Hepatocyte (in vitro differentiated cells): ENCODE measurements at regions not wholly inside any gene's neighbourhood (a gene's known extent, or its start where the extent isn't known, plus 50 kb on each side); places are given as distances from the start of the nearest gene placed in this dataset.

Experiments
- DNase-seq: peaks from one replicate; pipeline ENCODE4 v3.0.0-alpha.2; 2016; ENCODE audit warnings: low spot score
- H2AFZ ChIP-seq: fragments of 200-600 bp; sonication (generic); 2 replicates; pipeline ENCODE4 v1.6.0; 2016; ENCODE audit warnings: antibody characterized with exemption, mild to moderate bottlenecking
- H3K27ac ChIP-seq: fragments of 200-600 bp; sonication (generic); 2 replicates; pipeline ENCODE4 v1.5.1; 2016; ENCODE audit warnings: mild to moderate bottlenecking
- H3K27me3 ChIP-seq: fragments of 200-600 bp; sonication (generic); 2 replicates; pipeline ENCODE4 v1.6.1; 2016
- H3K36me3 ChIP-seq: fragments of 200-600 bp; sonication (generic); replicated peaks from 2 replicates; pipeline ENCODE4 v1.5.1; 2016; ENCODE audit warnings: low read depth; ENCODE audit not compliant: insufficient read depth
- H3K4me1 ChIP-seq: fragments of 200-600 bp; sonication (generic); 2 replicates; pipeline ENCODE4 v1.5.1; 2016; ENCODE audit warnings: mild to moderate bottlenecking, moderate library complexity; ENCODE audit not compliant: insufficient read depth
- H3K4me2 ChIP-seq: fragments of 200-600 bp; sonication (generic); 2 replicates; pipeline ENCODE4 v1.6.0; 2016
- H3K4me3 ChIP-seq: fragments of 200-600 bp; sonication (generic); 2 replicates; pipeline ENCODE4 v1.5.1; 2016; ENCODE audit warnings: mild to moderate bottlenecking
- H3K79me2 ChIP-seq: fragments of 200-600 bp; sonication (generic); 2 replicates; pipeline ENCODE4 v1.6.0; 2017; ENCODE audit warnings: mild to moderate bottlenecking
- H3K9me2 ChIP-seq: fragments of 200-600 bp; sonication (generic); replicated peaks from 2 replicates; pipeline ENCODE4 v1.6.0; 2017; ENCODE audit warnings: mild to moderate bottlenecking; ENCODE audit not compliant: insufficient read depth
- H3K9me3 ChIP-seq: fragments of 200-600 bp; sonication (generic); 2 replicates; pipeline ENCODE4 v1.5.1; 2016; ENCODE audit warnings: low read depth, mild to moderate bottlenecking
- H4K20me1 ChIP-seq: fragments of 200-600 bp; sonication (generic); 2 replicates; pipeline ENCODE4 v1.6.0; 2016; ENCODE audit warnings: mild to moderate bottlenecking; ENCODE audit not compliant: insufficient read depth, poor library complexity, severe bottlenecking
- EZH2 ChIP-seq: fragments of 200-600 bp; sonication (generic); IDR thresholded peaks from 2 replicates; pipeline ENCODE4 v1.6.1; 2016; ENCODE audit warnings: antibody characterized with exemption, mild to moderate bottlenecking, borderline replicate concordance
- EZH2phosphoT487 ChIP-seq: fragments of 200-600 bp; sonication (generic); IDR thresholded peaks from one replicate; pipeline ENCODE4 v1.6.1; 2018; ENCODE audit warnings: antibody characterized with exemption, mild to moderate bottlenecking, low read depth, moderate library complexity; ENCODE audit not compliant: unreplicated experiment, severe bottlenecking
- WGBS: methylation state at CpG from one replicate; pipeline ENCODE4 v1.1.6; 2016; ENCODE audit warnings: low lambda C conversion rate; ENCODE audit errors: missing lambda C conversion rate; 5-methylcytosine and 5-hydroxymethylcytosine counted together
- TF ChIP-seq, protein P1 (sequence below): fragments of 200-600 bp; sonication (generic); IDR thresholded peaks from 2 replicates; pipeline ENCODE4 v1.5.1; 2016; ENCODE audit warnings: antibody characterized with exemption, mild to moderate bottlenecking; ENCODE audit not compliant: poor library complexity

DNA sequence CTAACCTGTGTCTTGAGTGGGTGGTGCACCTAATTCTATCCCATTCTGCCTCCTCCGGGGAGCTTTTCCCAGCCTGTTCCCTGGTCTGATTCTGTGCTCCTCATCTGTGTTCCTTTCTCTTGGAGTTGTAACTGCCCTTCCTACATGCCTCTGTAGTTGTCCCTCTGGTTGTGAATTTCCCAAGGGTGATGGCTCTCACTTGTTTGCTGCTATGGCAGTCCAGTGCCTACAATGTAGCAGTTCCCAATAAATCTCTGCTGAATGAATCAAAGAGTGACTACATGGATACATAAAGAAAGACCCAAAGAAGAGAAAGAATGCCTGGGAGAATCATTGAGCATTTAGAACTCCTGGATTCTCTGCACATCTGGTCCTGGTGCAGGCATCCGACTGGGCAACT, 141.6 kb downstream of the HS3ST1 start:
- Histone ChIP-seq H3K79me2 (no peaks in the 10 kb centered on the region), H3K4me3 (no peak overlapping the region), H3K4me2 (no peak overlapping the region), H3K9me3 (no peaks in the 10 kb centered on the region), H3K27me3 (no peaks in the 10 kb centered on the region), H2AFZ (no peak overlapping the region), H3K36me3 (no peaks in the 10 kb centered on the region), H3K4me1 (no peaks in the 10 kb centered on the region), H4K20me1 (no peaks in the 10 kb centered on the region), H3K27ac (no peak overlapping the region), H3K9me2 (no peaks in the 10 kb centered on the region)
- WGBS: 97% methylated on average over 2 of the region's 2 CpGs
- TF ChIP-seq EZH2phosphoT487 (no peak), EZH2 (no peak)
- TF ChIP-seq, protein P1, sequence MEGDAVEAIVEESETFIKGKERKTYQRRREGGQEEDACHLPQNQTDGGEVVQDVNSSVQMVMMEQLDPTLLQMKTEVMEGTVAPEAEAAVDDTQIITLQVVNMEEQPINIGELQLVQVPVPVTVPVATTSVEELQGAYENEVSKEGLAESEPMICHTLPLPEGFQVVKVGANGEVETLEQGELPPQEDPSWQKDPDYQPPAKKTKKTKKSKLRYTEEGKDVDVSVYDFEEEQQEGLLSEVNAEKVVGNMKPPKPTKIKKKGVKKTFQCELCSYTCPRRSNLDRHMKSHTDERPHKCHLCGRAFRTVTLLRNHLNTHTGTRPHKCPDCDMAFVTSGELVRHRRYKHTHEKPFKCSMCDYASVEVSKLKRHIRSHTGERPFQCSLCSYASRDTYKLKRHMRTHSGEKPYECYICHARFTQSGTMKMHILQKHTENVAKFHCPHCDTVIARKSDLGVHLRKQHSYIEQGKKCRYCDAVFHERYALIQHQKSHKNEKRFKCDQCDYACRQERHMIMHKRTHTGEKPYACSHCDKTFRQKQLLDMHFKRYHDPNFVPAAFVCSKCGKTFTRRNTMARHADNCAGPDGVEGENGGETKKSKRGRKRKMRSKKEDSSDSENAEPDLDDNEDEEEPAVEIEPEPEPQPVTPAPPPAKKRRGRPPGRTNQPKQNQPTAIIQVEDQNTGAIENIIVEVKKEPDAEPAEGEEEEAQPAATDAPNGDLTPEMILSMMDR: no peak
- DNase-seq: no peak

DNA sequence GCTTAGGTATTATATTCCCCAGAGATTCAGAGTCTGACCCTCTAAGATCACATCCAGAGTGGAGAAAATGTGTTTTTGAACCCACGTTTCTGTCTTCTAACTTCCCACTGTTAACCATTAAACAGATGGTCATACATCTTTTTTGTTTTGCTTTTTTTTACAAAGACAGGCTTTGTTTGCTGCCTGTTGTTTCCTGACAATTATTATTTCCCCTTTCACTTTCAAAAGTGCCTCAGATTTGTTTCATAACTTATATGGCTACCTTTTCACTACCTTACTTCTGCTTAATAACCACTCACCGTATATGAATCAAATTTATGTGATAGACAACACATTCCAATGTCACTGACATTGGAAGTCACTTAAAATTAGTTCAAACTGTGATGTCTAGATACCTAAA, 142.2 kb downstream of the HS3ST1 start:
- H3K9me3 ChIP-seq: no peaks in the 10 kb centered on the region
- 66% methylated on average over 2 of the region's 2 CpGs for WGBS
- no peaks in the 10 kb centered on the region for H3K9me2 ChIP-seq
- no peaks in the 10 kb centered on the region for H3K27me3 ChIP-seq
- no peak overlapping the region for H2AFZ ChIP-seq
- H3K27ac ChIP-seq: no peak overlapping the region
- no peaks in the 10 kb centered on the region for H3K79me2 ChIP-seq
- H3K4me3 ChIP-seq: no peak overlapping the region
- TF ChIP-seq, protein P1: no peak
- no peak for TF ChIP-seq EZH2phosphoT487
- no peak for TF ChIP-seq EZH2
- no peaks in the 10 kb centered on the region for H4K20me1 ChIP-seq
- no peak overlapping the region for H3K4me2 ChIP-seq
- no peaks in the 10 kb centered on the region for H3K36me3 ChIP-seq
- DNase-seq: no peak
- no peaks in the 10 kb centered on the region for H3K4me1 ChIP-seq

DNA sequence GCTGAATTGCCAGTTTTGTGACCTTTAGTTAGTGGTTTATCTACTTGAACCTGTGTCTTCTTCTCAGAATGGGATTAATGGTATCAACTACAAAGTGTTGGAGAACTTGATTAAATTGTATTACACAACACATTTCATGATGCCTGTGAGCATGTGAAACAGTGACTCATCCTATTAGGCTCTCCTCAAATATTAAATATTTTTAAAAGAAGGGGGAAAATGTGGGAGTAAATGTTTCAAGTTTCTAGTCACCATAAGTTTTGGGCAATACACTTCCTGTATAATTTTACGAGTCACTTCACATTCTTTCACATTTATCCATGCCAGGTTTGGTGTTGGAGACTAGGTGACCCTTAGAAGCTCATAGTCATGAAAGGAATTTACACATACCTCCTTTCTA, 147.0 kb downstream of the HS3ST1 start:
- no peak overlapping the region for H2AFZ ChIP-seq
- H4K20me1 ChIP-seq: no peaks in the 10 kb centered on the region
- WGBS: 81% methylated on average over 1 of the region's 1 CpG
- DNase-seq: no peak
- no peaks in the 10 kb centered on the region for H3K9me3 ChIP-seq
- H3K36me3 ChIP-seq: no peaks in the 10 kb centered on the region
- TF ChIP-seq EZH2phosphoT487 (no peak), EZH2 (no peak)
- TF ChIP-seq, protein P1: no peak
- H3K27ac ChIP-seq: no peak overlapping the region
- H3K27me3 ChIP-seq: no peaks in the 10 kb centered on the region
- no peak overlapping the region for H3K4me2 ChIP-seq
- H3K9me2 ChIP-seq: no peaks in the 10 kb centered on the region
- no peak overlapping the region for H3K4me3 ChIP-seq
- no peaks in the 10 kb centered on the region for H3K79me2 ChIP-seq
- H3K4me1 ChIP-seq: no peaks in the 10 kb centered on the region

DNA sequence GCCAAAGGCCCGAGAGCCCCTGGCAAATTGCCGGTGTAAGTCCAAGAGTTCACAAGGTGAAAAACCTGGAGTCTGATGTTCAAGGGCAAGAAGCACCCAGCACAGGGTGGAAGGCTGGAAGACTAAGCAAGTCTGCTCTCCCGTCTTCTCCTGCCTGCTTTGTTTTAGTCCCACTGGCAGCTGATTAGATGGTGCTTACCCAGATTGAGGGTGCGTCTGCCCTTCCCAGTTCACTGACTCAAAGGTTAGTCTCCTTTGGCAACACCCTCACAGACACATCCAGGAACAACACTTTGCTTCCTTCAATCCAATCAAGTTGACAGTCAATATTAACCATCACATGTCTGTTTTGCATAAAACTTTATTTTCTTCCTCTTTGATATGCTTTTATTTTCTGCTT, 157.4 kb downstream of the HS3ST1 start:
- Histone ChIP-seq H3K27ac (no peak overlapping the region), H3K79me2 (no peaks in the 10 kb centered on the region), H3K27me3 (no peaks in the 10 kb centered on the region), H4K20me1 (no peaks in the 10 kb centered on the region), H3K4me2 (no peak overlapping the region), H3K4me3 (no peak overlapping the region), H3K4me1 (no peaks in the 10 kb centered on the region), H2AFZ (no peak overlapping the region), H3K9me2 (no peaks in the 10 kb centered on the region), H3K9me3 (no peaks in the 10 kb centered on the region), H3K36me3 (no peaks in the 10 kb centered on the region)
- WGBS: 54% methylated on average over 4 of the region's 4 CpGs
- no peak for TF ChIP-seq EZH2phosphoT487
- TF ChIP-seq, protein P1: no peak
- TF ChIP-seq EZH2: no peak
- peak; percentile 8 for DNase-seq
